ENCODE measurements at regions not wholly inside any gene's neighbourhood (a gene's known extent, or its start where the extent isn't known, plus 50 kb on each side); places are given as distances from the start of the nearest gene placed in this dataset.

- H3K27me3 ChIP-seq (ENCODE audit: insufficient read depth, low read length): no peaks in the 10 kb centered on the region
- H4K91ac ChIP-seq (ENCODE audit: insufficient read length, low read depth, low read length): no peak overlapping the region
- 0 out of 5 replicates have a peak, but pooled peaks cover 0 to under 1% of the 10 kb centered on the region in 2 experiments for H3K9me3 Mint-ChIP-seq
- no peak for DNase-seq
- H3K23me2 ChIP-seq (ENCODE audit: insufficient read length, low read depth, low read length, poor library complexity, severe bottlenecking): no peaks in the 10 kb centered on the region
- H4K8ac ChIP-seq (replicated peaks; ENCODE audit: insufficient read length, low read depth, low read length): no peak overlapping the region
- no peak overlapping the region for H3K18ac ChIP-seq (ENCODE audit: insufficient read length, low read depth, low read length)
- H3K4me3 Mint-ChIP-seq: no peak overlapping the region
- H3K4ac ChIP-seq (ENCODE audit: low read depth, low read length): no peak overlapping the region
- no peaks in the 10 kb centered on the region for H3K27me3 Mint-ChIP-seq (ENCODE audit: low read depth)
- H2BK120ac ChIP-seq (ENCODE audit: low read depth, low read length, poor library complexity, severe bottlenecking): no peak overlapping the region
- H3K79me1 ChIP-seq (ENCODE audit: insufficient read depth, low read depth, low read length, poor library complexity, severe bottlenecking): no peaks in the 10 kb centered on the region
- H3K4me1 ChIP-seq (ENCODE audit: insufficient read depth, low read length): no peaks in the 10 kb centered on the region
- H3K9me3 ChIP-seq (ENCODE audit: control insufficient read depth, low read depth, low read length): no peaks in the 10 kb centered on the region
- no peak overlapping the region for H3K23ac ChIP-seq (ENCODE audit: insufficient read length, low read depth, low read length)
- H3K27ac ChIP-seq (ENCODE audit: insufficient read length, low read depth, low read length): no peak overlapping the region
- H2BK12ac ChIP-seq (ENCODE audit: insufficient read length, low read depth, low read length): no peak overlapping the region
- H3K36me3 Mint-ChIP-seq (ENCODE audit: insufficient read depth in 1 of 3, low read depth in 3 of 3): peaks cover 0 to 3% (median under 1%) of the 10 kb centered on the region in 3 experiments; a peak in 3 of 7 replicates
- H3K4me2 ChIP-seq (ENCODE audit: insufficient read depth, insufficient read length, low read length): no peak overlapping the region
- H3K79me2 ChIP-seq (ENCODE audit: insufficient read depth, low read length): no peaks in the 10 kb centered on the region
- H2BK20ac ChIP-seq (ENCODE audit: low read depth, low read length, poor library complexity, severe bottlenecking): no peak overlapping the region
- no peak overlapping the region for H2AK5ac ChIP-seq (ENCODE audit: insufficient read length, low read length)
- no peak overlapping the region for H3T11ph ChIP-seq (ENCODE audit: low read length)
- H3K9ac ChIP-seq (ENCODE audit: extremely low read depth, insufficient read length, low read length): no peak overlapping the region
- H2BK5ac ChIP-seq (ENCODE audit: insufficient read length, low read length): no peak overlapping the region
- no peak for TF ChIP-seq CTCF (conservative IDR thresholded peaks at IDR 0.05)
- H3K14ac ChIP-seq (ENCODE audit: insufficient read depth, low read length): no peak overlapping the region
- no peak overlapping the region for H4K5ac ChIP-seq (ENCODE audit: insufficient read length, low read depth, low read length)
- H4K20me1 ChIP-seq (ENCODE audit: control insufficient read depth, insufficient read depth, insufficient read length): no peaks in the 10 kb centered on the region
- no peak overlapping the region for H2BK15ac ChIP-seq (ENCODE audit: low read depth, low read length)
- H3K27ac Mint-ChIP-seq: no peak overlapping the region
- H3K4me1 Mint-ChIP-seq: peaks cover 0 to 2% of the 10 kb centered on the region in 2 experiments; a peak in 2 of 4 replicates
- no peak overlapping the region for H2AFZ ChIP-seq (ENCODE audit: low read length)
- H3K56ac ChIP-seq (ENCODE audit: insufficient read length, low read depth, low read length): no peak overlapping the region
These were observed 333.8 kb downstream of the NUF2 start for GRCh38 chr1:163655565-163655964.
